SK-N-SH treated with all-trans-retinoic acid at 6 μM for 48 hours (cell line): ENCODE measurements at regions not wholly inside any gene's neighbourhood (a gene's known extent, or its start where the extent isn't known, plus 50 kb on each side); places are given as distances from the start of the nearest gene placed in this dataset.

Source experiments
- ATAC-seq: fragments of 200-7000 bp; cut with Tn5 transposase; 3 replicates; pipeline ENCODE4 v1.9.1; 2020; ENCODE audit warnings: mild to moderate bottlenecking, moderate library complexity
- ARNTL ChIP-seq: fragments of 450-650 bp; formaldehyde crosslinking; IDR thresholded peaks from 2 replicates; pipeline ENCODE4 v1.5.0; 2020; ENCODE audit warnings: low read depth, mild to moderate bottlenecking, moderate library complexity, borderline replicate concordance
- BACH2 ChIP-seq: fragments of 250-450 bp; sonication (Bioruptor Pico); IDR thresholded peaks from 2 replicates; pipeline ENCODE4 v1.9.0; 2021; ENCODE audit warnings: mild to moderate bottlenecking, borderline replicate concordance
- CREB5 ChIP-seq: fragments of 250-450 bp; sonication (Bioruptor Pico); IDR thresholded peaks from 2 replicates; pipeline ENCODE4 v1.5.1; 2020; ENCODE audit warnings: low read depth, mild to moderate bottlenecking, moderate library complexity
- CSDC2 ChIP-seq: fragments of 250-450 bp; sonication (Bioruptor Pico); IDR thresholded peaks from 2 replicates; pipeline ENCODE4 v1.5.0; 2020; ENCODE audit warnings: mild to moderate bottlenecking, moderate library complexity
- CSRNP3 ChIP-seq: fragments of 250-450 bp; sonication (Bioruptor Pico); IDR thresholded peaks from 2 replicates; pipeline ENCODE4 v1.5.1; 2021; ENCODE audit warnings: mild to moderate bottlenecking, moderate library complexity
- ESRRG ChIP-seq: fragments of 250-450 bp; sonication (Bioruptor Pico); IDR thresholded peaks from 2 replicates; pipeline ENCODE4 v1.6.1; 2021; ENCODE audit warnings: mild to moderate bottlenecking
- GLIS3 ChIP-seq: fragments of 250-450 bp; sonication (Bioruptor Pico); IDR thresholded peaks from 2 replicates; pipeline ENCODE4 v1.5.0; 2020; ENCODE audit warnings: mild to moderate bottlenecking, moderate library complexity
- ISL1 ChIP-seq: fragments of 250-450 bp; sonication (Bioruptor Pico); IDR thresholded peaks from 2 replicates; pipeline ENCODE4 v2.1.2; 2022; ENCODE audit warnings: mild to moderate bottlenecking, moderate library complexity
- OSR1 ChIP-seq: fragments of 250-450 bp; sonication (Bioruptor Pico); IDR thresholded peaks from 2 replicates; pipeline ENCODE4 v1.8.0; 2022; ENCODE audit warnings: moderate library complexity, mild to moderate bottlenecking, inconsistent platforms
- PPARA ChIP-seq: fragments of 250-450 bp; sonication (Bioruptor Pico); IDR thresholded peaks from 2 replicates; pipeline ENCODE4 v1.5.0; 2020; ENCODE audit warnings: mild to moderate bottlenecking, borderline replicate concordance
- RARB ChIP-seq: fragments of 250-450 bp; sonication (Bioruptor Pico); IDR thresholded peaks from 2 replicates; pipeline ENCODE4 v1.8.0; 2021; ENCODE audit warnings: mild to moderate bottlenecking, moderate library complexity
- SNAI2 ChIP-seq: fragments of 250-450 bp; sonication (Bioruptor Pico); IDR thresholded peaks from 2 replicates; pipeline ENCODE4 v1.5.0; 2020; ENCODE audit warnings: mild to moderate bottlenecking, moderate library complexity
- TCF4 ChIP-seq: fragments of 250-450 bp; sonication (Bioruptor Pico); IDR thresholded peaks from 2 replicates; pipeline ENCODE4 v1.8.0; 2021; ENCODE audit warnings: mild to moderate bottlenecking, moderate library complexity, borderline replicate concordance
- TOX ChIP-seq: fragments of 250-450 bp; sonication (Bioruptor Pico); IDR thresholded peaks from 2 replicates; pipeline ENCODE4 v1.8.0; 2021; ENCODE audit warnings: mild to moderate bottlenecking, moderate library complexity, borderline replicate concordance
- ZC3H10 ChIP-seq: fragments of 250-450 bp; sonication (Bioruptor Pico); IDR thresholded peaks from 2 replicates; pipeline ENCODE4 v1.5.1; 2021; ENCODE audit warnings: mild to moderate bottlenecking, moderate library complexity
- ZFP3 ChIP-seq: fragments of 250-450 bp; sonication (Bioruptor Pico); IDR thresholded peaks from 2 replicates; pipeline ENCODE4 v1.5.0; 2020; ENCODE audit warnings: mild to moderate bottlenecking, moderate library complexity
- ZFP30 ChIP-seq: fragments of 450-650 bp; formaldehyde crosslinking; IDR thresholded peaks from 2 replicates; pipeline ENCODE4 v1.5.0; 2022; ENCODE audit warnings: mild to moderate bottlenecking, moderate library complexity
- ZNF565 ChIP-seq: fragments of 450-650 bp; formaldehyde crosslinking; conservative IDR thresholded peaks from 2 replicates; pipeline ENCODE4 v1.5.0; 2020; ENCODE audit warnings: low read depth, mild to moderate bottlenecking, moderate library complexity
- ZNF70 ChIP-seq: fragments of 450-650 bp; formaldehyde crosslinking; IDR thresholded peaks from 2 replicates; pipeline ENCODE4 v1.5.0; 2020; ENCODE audit warnings: mild to moderate bottlenecking, moderate library complexity
- ZNF8 ChIP-seq: fragments of 450-650 bp; formaldehyde crosslinking; IDR thresholded peaks from 2 replicates; pipeline ENCODE4 v1.5.0; 2020; ENCODE audit warnings: mild to moderate bottlenecking, moderate library complexity
- TF ChIP-seq, protein P1 (sequence below): fragments of 250-450 bp; sonication (Bioruptor Pico); IDR thresholded peaks from 2 replicates; pipeline ENCODE4 v1.8.0; 2020; ENCODE audit warnings: mild to moderate bottlenecking, moderate library complexity, borderline replicate concordance
- TF ChIP-seq, protein P2 (sequence below): fragments of 250-450 bp; sonication (Bioruptor Pico); IDR thresholded peaks from 2 replicates; pipeline ENCODE4 v1.8.0; 2021; ENCODE audit warnings: low read depth, mild to moderate bottlenecking, moderate library complexity, borderline replicate concordance
- TF ChIP-seq, protein P3 (sequence below): fragments of 250-450 bp; sonication (Bioruptor Pico); IDR thresholded peaks from 2 replicates; pipeline ENCODE4 v1.5.0; 2020; ENCODE audit warnings: mild to moderate bottlenecking, moderate library complexity

DNA sequence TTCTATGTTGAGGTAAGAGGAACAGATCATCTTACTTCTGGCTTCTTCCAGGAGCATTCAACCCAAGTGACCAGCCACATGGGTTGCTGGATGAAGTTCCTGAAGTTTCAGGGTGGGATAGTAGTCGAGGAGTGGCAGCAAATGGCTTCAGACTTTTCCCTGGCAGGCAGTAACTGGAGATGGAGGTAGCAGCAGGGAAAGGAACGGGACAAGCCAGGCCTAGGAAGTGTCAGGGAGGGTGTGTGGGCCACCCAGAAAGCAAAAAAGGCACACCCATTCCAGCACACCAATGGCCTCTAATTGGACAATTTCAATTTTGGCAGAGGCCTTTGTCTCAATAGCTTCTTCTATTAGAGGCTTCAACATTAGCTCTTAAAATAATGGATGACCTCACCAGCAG lies 498.6 kb upstream of the ATP11B start:
- ATAC-seq = no peak
- TF ChIP-seq TCF4 (CRISPR knock-in tag) = no peak
- no peak for TF ChIP-seq ARNTL (CRISPR knock-in tag)
- no peak for TF ChIP-seq ZC3H10 (CRISPR knock-in tag)
- TF ChIP-seq TOX (CRISPR knock-in tag) = no peak
- TF ChIP-seq CSDC2 (CRISPR knock-in tag) = no peak
- no peak for TF ChIP-seq BACH2
- TF ChIP-seq, protein P1, sequence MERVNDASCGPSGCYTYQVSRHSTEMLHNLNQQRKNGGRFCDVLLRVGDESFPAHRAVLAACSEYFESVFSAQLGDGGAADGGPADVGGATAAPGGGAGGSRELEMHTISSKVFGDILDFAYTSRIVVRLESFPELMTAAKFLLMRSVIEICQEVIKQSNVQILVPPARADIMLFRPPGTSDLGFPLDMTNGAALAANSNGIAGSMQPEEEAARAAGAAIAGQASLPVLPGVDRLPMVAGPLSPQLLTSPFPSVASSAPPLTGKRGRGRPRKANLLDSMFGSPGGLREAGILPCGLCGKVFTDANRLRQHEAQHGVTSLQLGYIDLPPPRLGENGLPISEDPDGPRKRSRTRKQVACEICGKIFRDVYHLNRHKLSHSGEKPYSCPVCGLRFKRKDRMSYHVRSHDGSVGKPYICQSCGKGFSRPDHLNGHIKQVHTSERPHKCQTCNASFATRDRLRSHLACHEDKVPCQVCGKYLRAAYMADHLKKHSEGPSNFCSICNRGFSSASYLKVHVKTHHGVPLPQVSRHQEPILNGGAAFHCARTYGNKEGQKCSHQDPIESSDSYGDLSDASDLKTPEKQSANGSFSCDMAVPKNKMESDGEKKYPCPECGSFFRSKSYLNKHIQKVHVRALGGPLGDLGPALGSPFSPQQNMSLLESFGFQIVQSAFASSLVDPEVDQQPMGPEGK = no peak
- TF ChIP-seq ZNF565 (CRISPR knock-in tag) = no peak
- no peak for TF ChIP-seq CREB5 (CRISPR knock-in tag)
- no peak for TF ChIP-seq SNAI2 (CRISPR knock-in tag)
- TF ChIP-seq ESRRG (CRISPR knock-in tag) = no peak
- no peak for TF ChIP-seq ZNF70 (CRISPR knock-in tag)
- no peak for TF ChIP-seq ZNF8 (CRISPR knock-in tag)
- TF ChIP-seq, all 23 proteins: peak for 0

GRCh38 chr3:182300266-182300665 lies 493.0 kb upstream of the ATP11B start:
- ATAC-seq = no peak
- TF ChIP-seq, protein P2, sequence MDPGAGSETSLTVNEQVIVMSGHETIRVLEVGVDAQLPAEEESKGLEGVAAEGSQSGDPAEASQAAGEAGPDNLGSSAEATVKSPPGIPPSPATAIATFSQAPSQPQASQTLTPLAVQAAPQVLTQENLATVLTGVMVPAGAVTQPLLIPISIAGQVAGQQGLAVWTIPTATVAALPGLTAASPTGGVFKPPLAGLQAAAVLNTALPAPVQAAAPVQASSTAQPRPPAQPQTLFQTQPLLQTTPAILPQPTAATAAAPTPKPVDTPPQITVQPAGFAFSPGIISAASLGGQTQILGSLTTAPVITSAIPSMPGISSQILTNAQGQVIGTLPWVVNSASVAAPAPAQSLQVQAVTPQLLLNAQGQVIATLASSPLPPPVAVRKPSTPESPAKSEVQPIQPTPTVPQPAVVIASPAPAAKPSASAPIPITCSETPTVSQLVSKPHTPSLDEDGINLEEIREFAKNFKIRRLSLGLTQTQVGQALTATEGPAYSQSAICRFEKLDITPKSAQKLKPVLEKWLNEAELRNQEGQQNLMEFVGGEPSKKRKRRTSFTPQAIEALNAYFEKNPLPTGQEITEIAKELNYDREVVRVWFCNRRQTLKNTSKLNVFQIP (CRISPR knock-in tag) = no peak
- TF ChIP-seq OSR1 (CRISPR knock-in tag) = no peak
- no peak for TF ChIP-seq SNAI2 (CRISPR knock-in tag)
- no peak for TF ChIP-seq TCF4 (CRISPR knock-in tag)
- TF ChIP-seq ISL1 (CRISPR knock-in tag) = no peak
- no peak for TF ChIP-seq ZNF70 (CRISPR knock-in tag)
- TF ChIP-seq, protein P3, sequence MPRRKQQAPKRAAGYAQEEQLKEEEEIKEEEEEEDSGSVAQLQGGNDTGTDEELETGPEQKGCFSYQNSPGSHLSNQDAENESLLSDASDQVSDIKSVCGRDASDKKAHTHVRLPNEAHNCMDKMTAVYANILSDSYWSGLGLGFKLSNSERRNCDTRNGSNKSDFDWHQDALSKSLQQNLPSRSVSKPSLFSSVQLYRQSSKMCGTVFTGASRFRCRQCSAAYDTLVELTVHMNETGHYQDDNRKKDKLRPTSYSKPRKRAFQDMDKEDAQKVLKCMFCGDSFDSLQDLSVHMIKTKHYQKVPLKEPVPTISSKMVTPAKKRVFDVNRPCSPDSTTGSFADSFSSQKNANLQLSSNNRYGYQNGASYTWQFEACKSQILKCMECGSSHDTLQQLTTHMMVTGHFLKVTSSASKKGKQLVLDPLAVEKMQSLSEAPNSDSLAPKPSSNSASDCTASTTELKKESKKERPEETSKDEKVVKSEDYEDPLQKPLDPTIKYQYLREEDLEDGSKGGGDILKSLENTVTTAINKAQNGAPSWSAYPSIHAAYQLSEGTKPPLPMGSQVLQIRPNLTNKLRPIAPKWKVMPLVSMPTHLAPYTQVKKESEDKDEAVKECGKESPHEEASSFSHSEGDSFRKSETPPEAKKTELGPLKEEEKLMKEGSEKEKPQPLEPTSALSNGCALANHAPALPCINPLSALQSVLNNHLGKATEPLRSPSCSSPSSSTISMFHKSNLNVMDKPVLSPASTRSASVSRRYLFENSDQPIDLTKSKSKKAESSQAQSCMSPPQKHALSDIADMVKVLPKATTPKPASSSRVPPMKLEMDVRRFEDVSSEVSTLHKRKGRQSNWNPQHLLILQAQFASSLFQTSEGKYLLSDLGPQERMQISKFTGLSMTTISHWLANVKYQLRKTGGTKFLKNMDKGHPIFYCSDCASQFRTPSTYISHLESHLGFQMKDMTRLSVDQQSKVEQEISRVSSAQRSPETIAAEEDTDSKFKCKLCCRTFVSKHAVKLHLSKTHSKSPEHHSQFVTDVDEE (CRISPR knock-in tag) = no peak
- no peak for TF ChIP-seq ARNTL (CRISPR knock-in tag)
- no peak for TF ChIP-seq RARB (CRISPR knock-in tag)
- no peak for TF ChIP-seq ZFP3 (CRISPR knock-in tag)
- no peak for TF ChIP-seq ZFP30
- TF ChIP-seq PPARA = no peak
- TF ChIP-seq CREB5 (CRISPR knock-in tag) = no peak
- TF ChIP-seq, all 23 proteins: peak for 0

GRCh38 chr3:182303169-182303568 lies 490.1 kb upstream of the ATP11B start:
- no peak for ATAC-seq
- TF ChIP-seq TOX (CRISPR knock-in tag) = no peak
- TF ChIP-seq ESRRG (CRISPR knock-in tag) = no peak
- no peak for TF ChIP-seq BACH2
- TF ChIP-seq OSR1 (CRISPR knock-in tag) = no peak
- no peak for TF ChIP-seq ZNF70 (CRISPR knock-in tag)
- TF ChIP-seq GLIS3 (CRISPR knock-in tag) = no peak
- no peak for TF ChIP-seq ZNF565 (CRISPR knock-in tag)
- no peak for TF ChIP-seq ARNTL (CRISPR knock-in tag)
- TF ChIP-seq, protein P1 = no peak
- TF ChIP-seq CSRNP3 = no peak
- TF ChIP-seq ZFP3 (CRISPR knock-in tag) = no peak
- no peak for TF ChIP-seq CREB5 (CRISPR knock-in tag)
- TF ChIP-seq ISL1 (CRISPR knock-in tag) = no peak
